HG03159 (cell line): ENCODE measurements at regions not wholly inside any gene's neighbourhood (a gene's known extent, or its start where the extent isn't known, plus 50 kb on each side); places are given as distances from the start of the nearest gene placed in this dataset.
A peak's percentile ranks its signal among the peaks of the same experiment; 100 is the strongest.

Source experiments
- ATAC-seq: cut with Tn5 transposase; IDR thresholded peaks from one replicate; pipeline ENCODE4 v1.9.1; 2021; ENCODE audit warnings: mild to moderate bottlenecking, moderate library complexity; ENCODE audit not compliant: unreplicated experiment

DNA sequence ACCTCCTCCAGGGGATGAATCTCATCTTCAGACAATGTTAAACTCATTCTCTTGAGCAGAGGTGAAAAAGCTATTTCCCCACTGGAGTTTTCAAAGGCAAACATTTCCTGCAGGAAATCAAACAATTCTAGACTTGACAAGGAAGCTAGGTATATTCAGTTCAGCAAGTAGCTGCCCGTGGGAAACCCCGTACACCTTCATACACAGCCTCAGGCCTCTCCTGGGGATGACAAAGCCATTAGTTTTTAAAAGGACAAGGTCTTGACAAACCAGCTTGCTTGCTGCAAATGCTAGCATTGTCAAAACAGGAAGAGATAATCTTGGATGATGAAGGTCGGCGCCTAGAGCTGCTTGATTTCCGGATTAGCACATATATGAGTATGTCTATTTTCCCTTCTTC is 1630.8 kb upstream of the TENM4 start:
- no peak for ATAC-seq

DNA sequence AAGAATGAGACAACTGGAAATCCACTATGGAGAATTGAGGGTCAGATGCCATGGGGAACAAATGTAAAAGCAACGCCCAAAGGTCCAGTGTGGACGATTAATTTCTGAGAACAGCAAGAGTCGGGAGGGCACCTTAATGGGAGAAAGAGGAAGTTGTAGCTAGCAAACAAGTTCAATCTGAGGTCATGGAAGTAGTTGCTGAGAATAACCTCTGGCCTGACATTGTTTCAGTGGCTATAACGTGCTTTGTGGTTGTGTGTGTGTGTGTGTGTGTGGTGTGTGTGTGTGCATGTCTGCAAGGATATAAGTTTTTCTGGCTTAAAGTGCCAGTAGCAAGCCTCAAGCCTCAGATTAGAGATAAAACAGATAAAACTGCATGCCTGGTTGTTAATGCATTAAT is 1630.1 kb upstream of the TENM4 start:
- ATAC-seq: peak; percentile 95

DNA sequence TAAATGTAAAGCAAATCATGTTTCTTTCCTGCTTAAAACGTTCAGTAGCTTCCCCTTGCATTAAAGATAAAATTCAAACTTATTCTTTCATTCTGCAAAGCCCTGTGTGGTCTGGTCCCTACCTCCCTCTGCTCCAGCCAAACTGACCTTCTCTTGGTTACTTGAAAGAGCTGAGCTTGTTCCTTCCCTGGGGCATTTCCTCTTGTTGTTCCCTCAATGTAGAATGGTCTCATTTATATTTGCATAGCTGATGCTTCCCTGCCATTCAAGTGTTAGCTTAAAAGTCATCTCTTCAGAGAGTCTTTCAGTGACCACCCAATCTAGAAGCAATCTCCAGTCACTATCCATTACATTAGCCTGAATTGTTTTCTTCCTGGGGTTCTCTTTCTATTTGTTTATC is 1618.5 kb upstream of the TENM4 start:
- no peak for ATAC-seq

DNA sequence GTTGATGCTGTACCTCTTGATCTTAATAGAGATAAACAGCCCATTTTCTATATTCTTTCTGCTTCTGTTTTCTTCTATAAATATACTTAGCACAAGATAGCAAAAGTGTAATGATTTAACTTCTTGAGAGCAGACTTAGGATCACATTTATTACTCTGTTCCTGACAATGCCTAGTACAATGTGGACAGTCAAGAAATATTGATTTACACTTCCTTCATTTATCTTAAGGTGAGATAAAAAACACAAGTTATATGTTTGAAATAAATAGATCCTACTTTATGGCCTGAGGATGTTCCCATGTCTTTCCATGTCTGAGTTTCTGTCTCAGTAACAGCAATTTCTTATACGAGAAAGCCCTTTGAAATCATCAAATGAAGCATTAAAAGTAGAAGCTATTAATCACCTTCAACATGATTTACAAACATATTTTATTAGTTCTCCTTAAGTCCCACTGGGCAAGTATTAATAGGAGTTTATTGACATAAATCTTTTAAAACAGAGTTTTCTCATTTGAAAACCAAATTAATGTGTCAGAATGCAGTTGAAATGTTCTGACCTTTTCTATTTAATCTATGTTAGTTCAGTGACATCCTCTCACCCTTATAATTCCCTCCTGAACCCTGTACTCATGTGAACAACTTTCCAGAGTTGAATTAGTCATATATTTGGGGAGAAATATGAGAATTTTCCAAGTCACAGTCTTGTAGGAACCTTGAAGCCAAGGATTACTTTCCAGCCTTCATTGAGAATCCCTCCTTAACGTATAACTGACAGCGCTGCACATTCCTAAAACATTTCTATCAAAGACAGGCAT is 1611.7 kb upstream of the TENM4 start:
- no peak for ATAC-seq

DNA sequence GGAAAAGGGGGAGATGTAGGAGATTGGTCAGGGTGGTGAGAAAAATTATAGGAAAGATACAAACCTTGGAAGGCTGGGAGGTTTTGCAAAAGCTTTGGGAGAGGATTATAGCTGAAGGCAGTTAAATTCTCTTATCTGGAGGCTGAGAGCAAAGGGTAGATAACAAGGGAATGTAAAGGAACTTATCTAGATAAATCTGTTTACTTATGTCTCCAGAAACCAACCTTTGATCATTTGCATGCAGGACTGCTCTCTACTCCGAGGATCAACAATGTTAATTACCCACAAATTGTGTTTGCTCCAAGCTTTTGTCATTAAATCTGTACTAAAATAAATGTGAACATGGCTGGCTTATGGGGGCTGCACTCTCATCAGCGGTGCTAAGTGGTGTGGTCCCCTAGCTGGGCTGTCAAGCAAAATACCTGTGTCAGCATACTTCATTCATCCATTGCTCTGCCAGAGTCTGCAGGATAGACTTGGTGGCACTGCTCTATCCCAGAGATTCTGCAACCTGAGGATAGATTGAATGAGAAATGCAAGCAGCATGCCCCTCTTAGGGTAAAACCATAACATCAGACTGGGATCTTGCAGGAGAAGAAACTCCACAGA is 1599.2 kb upstream of the TENM4 start:
- ATAC-seq: no peak

DNA sequence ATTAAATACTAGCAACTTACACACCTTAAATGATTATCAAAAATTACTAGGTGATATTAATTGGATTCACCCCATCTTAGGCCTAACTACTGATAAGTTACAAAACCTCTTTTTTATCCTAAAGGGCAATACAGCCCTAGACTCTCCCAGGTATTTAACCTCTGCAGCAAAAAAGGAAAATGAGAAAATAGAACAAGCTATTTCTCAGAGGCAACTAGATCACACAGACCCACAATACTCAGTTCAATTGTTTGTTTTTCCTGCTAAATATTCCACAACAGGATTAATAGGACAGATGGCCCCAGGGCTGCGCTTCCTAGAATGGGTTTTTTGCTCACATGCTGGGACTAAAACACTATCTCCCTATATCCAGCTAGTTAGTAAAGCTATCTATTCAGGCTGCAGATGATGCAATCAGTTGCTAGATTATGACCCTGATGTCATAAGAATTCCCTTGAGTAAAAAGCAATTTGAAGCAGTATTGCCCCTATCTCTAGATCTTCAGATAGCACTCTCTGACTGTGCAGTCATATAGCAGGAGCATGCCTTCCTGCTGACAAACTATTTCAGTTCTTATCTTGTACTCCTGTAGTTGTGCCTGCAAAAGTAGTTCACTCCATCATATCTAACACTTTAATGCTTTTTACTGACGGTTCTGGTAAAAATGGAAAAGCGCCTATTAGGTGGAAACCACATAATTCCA is 1595.5 kb upstream of the TENM4 start:
- no peak for ATAC-seq

DNA sequence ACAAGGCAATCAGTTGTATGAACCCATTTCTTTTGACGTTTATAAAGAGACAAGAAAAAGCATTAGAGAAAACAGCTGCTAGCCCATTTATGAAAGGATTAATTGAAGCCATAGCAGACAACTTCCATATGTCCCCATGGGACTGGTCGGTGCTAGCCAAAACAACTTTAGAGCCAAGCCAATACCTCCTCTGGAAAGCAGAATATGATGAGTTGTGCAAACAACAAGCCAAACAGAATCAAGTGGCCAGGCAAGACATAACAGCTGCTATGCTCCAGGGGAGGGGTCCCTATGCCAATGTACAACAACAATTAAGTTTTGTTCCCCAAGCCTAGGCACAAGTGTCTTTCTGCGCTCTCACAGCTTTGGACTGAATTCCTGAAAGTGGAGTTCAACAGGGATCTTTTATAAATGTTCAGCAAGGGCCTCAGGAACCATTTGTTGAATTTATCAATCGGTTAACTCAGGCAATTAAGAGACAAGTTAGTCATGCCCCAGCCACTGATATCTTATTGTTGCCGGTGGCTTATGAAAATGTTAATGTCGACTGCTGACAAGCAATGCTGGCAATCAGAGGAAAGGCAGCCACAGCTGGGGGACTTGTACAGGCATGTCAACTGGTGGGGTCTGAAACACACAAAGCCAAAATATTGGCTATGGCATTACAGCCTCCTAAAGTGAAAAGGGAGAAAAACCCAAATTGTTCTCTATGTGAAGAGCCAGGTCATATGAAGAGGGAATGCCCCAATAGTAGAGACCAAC is 1593.1 kb upstream of the TENM4 start:
- no peak for ATAC-seq

DNA sequence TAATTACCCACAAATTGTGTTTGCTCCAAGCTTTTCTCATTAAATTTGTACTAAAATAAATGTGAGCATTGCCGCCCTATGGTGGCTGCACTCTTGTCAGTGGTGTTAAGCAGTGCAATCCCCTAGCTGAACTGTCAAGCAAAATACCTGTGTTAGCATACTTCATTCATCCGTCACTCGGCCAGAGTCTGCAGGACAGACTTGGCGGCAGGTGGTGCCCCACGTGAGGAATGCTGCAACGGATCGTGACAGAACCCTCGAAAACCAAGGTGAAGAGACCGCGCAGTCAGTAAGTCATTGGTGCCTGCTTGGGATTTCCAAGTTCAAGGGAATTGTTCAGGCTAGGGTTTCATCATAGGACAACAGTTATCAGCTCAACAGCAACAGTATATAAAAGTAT is 1592.1 kb upstream of the TENM4 start:
- no peak for ATAC-seq

DNA sequence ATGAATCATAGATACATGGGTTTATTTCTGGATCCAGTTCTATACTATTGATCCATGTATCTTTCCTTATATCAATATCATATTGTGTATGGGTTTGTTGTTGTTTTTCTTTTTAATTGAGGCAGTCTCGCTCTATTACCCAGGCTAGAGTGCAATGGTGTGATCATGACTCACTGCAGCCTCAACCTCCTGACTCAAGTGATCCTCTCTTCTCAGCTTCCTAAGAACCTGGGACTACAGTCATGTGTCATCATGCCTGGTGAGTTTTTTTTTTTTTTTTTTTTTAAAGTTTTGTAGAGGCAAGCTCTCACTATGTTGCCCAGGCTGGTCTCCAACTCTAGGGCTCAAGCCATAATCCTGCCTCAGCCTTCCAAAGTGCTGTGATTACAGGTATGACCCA is 1589.4 kb upstream of the TENM4 start:
- ATAC-seq: no peak

DNA sequence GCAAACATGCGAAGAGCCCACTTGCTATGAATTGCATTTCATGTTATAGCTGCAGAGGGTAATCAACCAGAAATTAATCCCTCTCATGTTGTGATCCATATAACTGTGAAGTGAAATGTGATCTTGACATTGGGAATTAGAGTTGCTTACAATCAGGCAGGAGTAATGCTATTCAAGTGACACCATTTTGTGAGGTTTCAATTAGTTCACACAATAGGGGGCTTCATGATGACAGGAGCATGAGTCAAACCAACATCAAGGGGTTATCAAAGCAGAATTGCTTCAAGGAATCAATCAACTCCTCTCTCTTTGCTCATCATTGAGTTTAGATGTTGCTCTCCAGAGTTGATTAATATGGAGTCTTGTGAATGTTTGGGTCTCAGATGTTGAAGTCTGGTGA is 1585.2 kb upstream of the TENM4 start:
- ATAC-seq: no peak

DNA sequence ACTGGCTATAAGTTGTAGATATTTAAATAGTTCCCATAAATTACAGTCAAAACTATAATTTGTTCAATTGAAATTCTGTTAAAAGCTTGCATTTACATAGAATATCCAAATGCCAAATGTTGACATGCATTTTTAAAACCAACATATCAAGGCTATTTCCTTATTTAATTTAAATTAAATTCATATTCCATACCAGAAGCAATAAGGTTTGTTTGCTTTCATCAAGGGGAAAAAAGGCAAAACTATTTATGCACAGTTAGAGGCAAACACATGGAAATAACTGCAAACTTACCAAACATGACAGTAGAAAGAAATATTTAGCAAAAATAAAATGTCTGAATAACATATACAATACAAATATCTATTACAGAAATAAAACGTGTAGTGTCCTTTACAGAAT is 1581.2 kb upstream of the TENM4 start:
- ATAC-seq: no peak

DNA sequence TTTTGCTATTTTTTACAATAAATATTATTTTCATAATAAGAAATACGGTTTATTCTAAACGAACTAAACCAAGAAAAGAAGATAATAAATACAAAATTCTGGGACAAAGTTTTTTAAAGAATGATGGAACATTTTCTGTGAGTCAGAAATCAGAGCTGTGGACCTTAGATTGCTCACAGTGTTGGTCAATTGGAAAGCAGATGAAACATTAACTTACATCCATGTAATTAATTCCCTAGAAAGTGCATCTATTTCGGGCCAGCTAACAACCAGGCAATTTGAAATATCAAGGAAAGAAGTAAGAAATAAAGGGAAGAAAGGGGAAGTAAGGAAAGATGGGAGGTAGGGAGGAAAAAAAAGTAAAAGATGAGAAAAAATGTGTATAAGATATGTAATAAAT is 1569.8 kb upstream of the TENM4 start:
- no peak for ATAC-seq

DNA sequence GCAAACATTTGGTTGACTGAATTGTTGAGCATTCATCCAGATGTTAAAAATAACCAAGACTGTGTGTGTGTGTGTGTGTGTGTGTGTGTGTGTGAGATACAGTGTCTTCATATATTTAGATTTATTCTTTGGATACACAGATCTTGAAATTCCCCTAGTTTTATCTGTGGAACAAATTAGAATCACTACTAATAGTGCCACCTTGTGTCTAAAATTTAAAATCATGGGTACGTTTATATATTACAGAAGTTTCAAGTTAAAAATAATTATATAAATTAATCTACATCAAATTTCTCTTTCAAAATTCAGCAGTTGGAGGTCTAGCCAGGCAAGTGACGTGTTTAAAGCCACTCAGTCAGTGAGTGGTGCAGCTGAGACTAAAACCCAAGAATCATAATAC is 1566.2 kb upstream of the TENM4 start:
- no peak for ATAC-seq

DNA sequence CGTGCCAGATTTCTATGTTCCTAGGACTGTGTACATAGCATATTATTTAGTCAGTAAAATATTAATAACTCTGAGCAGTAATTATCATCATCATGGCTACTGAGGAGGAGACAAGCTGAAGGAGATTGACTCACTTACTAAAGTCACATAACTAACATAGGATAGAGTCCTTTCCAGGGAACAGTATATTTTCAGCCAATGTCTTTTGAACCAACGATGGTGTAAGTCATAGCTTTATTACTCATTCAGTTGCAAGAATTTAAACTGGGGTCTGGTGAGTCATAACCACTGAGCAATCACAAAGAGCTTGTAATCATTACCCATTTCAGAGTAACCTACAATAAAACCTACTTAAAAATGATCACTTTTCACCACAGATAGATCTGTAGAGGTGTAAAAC is 1564.8 kb upstream of the TENM4 start:
- peak; percentile 69 for ATAC-seq

DNA sequence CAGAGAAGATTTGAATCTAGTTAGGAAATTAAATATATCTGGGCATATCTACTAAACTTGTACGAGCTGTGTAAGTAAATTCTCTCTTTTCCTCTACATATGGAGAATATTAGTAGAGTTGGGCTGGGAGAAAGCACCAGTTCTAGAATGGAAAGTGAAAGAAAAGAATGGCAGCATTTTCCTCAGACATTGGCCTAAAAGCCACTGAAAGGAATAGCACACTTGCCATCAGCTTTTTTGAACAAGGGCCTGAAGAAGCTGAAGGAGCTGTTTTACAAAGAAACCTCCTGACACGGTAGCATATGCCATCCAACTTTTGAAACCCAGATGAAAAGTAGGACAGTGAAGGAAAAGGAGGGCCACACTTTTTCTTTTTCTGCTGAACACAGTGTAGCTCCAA is 1563.7 kb upstream of the TENM4 start:
- ATAC-seq: no peak

DNA sequence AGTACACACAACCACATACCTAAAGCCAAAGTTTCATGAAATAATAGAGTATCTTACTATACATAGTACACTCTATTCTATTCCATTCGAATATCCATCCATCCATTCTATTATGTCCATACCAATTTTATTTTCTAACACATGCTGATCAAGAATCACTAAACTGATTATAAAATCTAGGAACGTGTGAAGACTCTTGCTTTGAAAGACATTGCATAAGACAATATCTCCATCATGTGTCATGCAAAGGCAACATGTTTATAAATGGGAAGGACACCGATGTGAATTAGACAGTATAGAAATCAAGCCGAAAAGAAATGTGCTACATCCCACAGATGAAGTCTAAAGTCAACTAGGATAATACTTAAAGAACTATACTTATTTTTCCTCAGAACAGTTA is 1561.5 kb upstream of the TENM4 start:
- ATAC-seq: no peak

DNA sequence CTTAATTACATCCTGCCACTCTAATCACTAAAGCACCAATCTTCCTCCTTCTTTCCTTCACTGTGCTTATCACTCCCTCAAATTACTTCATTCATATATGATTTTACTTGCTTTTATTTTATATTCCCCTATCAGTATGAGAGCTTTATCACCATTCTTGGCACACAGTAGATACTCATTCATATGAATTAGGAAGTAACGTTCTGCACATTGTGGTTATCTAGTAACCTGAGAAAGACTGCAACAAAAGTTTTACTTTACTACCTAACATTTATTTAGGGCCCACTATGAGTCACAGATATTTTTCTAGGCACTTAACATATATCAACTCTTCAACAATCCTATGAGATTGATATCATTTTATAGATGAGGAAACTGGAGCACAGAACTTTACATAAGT is 1559.9 kb upstream of the TENM4 start:
- no peak for ATAC-seq

DNA sequence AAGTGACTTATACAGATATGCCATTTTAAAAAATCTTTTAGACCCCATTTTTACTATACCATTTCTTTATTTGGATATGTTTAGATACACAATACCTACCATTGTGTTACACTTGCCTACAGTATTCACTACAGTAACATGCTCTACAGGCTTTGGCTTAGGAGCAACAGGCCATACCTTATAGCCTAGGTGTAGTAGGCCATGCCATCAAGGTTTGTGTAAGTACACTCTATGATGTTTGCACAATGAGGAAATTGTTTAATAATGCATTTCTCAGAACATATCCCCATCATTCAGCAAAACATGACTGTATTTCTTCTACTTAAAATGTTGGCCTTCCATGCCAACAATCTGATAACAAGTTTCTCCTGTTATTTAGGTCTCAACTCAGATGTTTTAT is 1559.5 kb upstream of the TENM4 start:
- ATAC-seq: no peak

DNA sequence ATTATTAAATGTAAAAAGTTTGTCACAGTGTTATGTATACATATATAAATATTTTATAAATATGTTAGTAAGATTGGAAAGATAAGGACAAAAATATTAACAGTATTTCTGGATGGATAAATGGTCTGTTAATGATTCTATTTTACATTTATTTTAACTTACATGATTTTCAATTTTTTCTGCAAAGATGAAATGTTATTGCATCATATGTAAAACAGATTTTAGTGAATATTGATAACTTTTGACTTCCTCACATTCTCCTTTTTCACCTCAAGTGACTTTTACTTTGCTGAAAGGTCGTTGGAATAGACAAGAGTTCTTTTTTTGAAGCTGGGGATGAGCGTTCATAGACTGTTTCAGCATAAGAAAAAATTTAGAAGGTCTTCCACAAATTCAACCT is 1554.7 kb upstream of the TENM4 start:
- ATAC-seq: no peak

DNA sequence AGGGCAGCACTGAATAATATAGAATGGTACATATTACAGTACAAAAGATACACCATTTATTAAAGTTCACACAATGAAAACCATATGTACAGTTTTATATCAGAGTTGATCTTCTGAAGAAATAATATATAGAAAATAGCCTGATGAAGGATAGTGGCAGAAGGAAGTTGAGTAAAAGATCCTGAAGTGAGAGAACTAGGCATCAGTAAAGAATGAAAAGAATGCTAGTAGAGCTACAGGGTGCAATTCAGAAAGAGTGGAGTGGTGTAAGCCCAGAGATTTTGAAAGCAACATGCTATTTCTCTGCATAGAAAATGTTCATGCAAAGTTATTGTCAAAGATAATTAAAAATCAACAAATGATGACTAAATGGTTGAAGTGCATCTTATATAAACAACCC is 1552.7 kb upstream of the TENM4 start:
- ATAC-seq: no peak

DNA sequence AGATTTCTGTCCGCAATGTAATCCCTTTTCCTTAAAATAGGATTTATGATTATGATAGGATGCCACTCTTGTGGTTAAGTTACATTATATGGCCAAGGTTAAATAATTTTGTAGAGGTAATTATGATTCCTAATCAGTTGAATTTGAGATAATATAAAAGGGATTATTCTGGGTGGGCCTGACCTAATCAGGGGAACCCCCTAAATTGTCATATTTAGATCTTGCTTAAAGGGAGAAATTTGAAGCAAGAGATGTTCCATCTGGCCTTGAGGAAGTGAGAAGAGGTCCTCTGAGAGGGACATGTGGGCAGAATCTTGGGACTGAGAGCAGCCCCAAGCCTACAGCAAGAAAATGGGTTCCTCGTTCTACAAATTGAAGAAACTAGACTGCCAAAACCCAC is 1550.1 kb upstream of the TENM4 start:
- no peak for ATAC-seq

DNA sequence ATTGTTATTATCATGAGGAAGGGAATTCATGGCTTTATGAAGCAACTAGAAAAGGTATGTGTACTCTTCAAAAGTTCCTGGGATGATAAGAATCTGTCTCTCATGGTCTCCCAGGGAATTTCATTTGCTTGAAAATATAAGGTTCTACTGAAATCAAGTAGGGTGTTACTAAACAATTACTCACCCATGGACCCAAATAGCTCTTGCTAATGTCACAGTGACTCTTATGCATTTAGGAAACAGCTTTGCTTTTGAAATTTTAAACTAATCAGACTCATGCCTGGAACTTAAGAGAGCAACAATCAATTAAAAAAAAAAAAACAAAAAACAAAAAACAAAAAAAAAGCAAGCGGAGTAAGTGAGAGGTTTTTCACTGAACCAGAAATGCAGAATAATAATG is 1546.3 kb upstream of the TENM4 start:
- ATAC-seq: no peak
